HUDEP-2 (cell line): ENCODE measurements at regions not wholly inside any gene's neighbourhood (a gene's known extent, or its start where the extent isn't known, plus 50 kb on each side); places are given as distances from the start of the nearest gene placed in this dataset.
"Not testable (repeated sequence)": the region's sequence is repeated elsewhere in the genome, so short reads cannot be mapped to it uniquely, and the experiment has no call there.

ENCODE experiments used
- DNase-seq, 76 experiments: peaks; one replicate each; lab custom pipeline; 2025; ENCODE audit not compliant: unreplicated experiment in 76 of 76; lab: John Stamatoyannopoulos, UW

DNA sequence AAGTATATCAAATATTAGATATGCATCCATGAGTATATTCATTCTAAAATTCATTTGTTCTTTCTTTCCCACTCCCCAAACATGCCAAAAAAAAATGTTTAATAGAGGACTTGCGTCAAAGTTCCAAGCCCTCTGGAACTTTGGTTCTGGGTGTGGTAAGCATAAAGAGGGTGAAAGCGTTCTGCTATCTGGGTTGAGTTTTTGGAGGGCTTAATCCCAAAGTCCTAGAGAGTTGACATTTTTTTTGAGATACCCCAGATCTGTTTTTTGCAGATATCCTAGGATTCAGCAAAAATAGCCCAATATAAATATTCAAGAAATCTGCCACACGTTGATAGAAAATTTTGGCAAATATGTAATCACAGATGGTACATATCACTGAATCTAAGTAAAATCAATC lies 424.3 kb upstream of the CBLB start:
- no peak for DNase-seq

DNA sequence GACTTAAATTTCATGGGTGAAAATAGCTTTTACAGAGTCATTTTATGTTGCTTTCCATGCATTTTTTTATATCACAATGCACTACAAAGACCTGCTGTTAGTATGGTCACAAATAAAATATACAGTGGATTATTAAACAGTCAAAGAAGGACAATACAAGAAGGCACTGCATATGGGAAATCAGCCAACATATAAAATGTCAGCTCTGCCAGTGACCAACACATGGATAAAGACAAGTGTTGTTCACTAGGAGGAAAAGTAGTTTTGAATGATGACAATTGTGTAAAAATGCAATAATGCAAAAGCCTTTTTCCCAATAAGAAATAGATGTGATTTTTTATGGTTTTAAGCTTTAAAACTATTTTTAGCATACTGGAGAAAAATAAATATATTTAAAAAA lies 425.3 kb upstream of the CBLB start:
- DNase-seq, result no peak

DNA sequence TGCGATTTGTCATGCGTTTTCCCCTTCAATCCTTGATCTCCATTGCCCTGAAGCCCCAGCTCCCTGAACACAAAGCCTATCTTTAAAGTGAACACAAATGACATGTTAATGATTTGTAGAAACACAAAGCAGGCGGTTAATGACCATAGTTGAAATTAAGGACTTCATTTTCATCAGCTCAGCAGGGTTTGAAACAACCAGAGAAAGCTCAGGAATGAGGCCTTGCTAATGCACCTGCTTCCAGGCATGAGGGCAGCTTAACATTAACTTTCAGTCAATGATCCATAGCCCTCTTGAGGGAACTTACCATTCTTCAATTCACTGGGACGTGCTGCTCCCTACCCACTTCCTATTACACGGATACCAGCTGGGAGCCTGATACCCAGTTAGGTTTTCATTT lies 427.2 kb upstream of the CBLB start:
- DNase-seq, result no peak

DNA sequence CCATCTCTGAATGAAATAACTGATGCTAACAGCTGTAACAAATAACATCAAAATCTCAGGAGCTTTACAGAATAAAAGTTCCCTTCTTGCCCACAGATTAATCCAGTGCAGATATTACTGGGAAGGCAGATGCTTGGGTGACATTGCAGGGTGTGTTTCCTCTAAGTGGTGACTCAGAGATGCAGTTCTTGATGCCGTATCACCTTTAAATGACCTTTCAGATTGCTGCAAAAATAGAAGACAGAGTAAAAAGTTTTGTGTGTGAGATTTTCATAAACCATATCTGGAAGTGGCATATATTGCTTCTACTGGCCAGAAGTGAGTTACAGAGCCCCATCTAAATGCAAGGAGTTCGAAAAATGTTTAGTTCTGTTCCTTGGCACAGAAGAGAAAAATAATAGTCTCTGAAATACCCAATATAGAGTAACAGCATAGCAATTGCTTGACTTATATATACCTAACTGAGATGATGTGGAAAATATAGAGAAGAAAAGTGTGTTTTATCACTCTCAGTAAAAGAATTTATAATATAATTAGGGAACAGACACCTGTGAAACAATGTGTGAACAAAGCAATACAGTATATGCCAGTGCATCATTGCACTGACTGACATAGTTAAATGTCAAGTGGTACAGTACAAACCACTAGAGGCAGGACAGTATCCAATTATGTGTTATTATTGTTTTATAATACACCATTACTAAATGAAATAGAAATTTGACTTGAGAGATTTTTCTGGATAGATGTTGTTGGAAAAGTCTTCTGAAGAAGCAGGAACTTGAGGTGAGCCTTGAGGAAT lies 430.7 kb upstream of the CBLB start:
- DNase-seq, result no peak

GRCh38 chr3:106302451-106303221 lies 433.8 kb upstream of the CBLB start:
- DNase-seq, result no peak

DNA sequence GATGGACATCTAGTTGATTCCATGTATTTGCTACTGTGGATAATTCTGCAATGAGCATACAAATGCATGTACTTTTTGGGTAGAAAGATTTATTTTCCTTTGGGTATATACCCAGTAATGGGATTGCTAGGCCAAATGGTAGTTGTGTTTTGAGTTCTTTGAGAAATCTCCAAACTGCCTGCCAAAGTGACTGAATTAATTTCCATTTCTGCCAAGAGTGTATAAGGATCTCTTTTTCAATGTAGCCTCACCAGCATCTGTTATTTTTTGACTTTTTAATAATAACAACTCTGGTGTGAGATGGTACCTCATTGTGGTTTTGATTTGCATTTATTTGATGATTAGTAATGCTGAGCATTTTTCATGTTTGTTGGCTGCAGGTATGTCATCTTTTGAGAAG lies 435.0 kb upstream of the CBLB start:
- DNase-seq, result no peak

GRCh38 chr3:106305127-106305526 lies 436.3 kb upstream of the CBLB start:
- DNase-seq, result no peak

DNA sequence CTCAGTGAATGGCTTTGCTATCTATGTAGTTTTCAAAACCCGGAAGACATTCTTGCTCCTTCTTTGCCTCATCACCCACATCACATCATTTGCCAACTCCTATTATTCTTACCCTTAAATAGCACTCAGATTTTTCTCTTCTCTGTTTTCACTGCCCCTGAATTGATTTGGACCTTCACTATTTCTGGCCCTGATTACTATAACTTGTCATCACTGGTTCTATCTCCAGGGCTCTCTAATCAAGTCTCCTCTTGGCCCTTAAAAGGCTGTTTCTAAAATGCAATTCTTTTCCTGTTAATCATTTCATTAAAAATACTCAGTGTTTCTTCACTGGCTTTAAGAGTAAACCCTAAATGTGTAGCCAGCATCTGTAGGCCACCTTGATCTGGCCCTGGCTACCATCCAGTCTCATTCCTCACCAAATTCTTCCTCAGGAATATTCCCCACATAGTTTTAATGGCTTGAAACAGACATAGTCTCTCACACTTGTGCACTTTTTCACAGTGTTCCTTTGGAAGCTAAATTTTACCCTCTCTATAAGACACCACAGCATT lies 437.1 kb upstream of the CBLB start:
- DNase-seq, result no peak

DNA sequence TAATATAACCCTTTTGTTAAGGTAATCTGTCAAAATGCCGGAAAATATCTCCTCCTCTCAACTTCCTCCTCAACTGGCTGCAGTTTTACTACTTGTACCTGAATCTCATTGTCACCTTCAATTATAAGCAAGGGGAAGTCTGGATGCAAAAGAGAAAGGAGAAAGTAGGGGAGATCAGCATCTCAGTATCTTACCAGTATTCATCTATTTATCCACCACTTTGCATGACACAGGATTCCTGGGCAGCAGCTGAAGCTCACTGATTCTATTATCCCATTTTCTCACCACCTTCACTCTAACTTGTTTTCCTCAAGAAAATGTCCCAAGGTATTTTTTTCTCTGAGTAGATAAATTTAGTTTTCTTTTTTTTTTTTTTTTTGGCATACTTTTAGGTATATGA lies 440.5 kb upstream of the CBLB start:
- no peak for DNase-seq

DNA sequence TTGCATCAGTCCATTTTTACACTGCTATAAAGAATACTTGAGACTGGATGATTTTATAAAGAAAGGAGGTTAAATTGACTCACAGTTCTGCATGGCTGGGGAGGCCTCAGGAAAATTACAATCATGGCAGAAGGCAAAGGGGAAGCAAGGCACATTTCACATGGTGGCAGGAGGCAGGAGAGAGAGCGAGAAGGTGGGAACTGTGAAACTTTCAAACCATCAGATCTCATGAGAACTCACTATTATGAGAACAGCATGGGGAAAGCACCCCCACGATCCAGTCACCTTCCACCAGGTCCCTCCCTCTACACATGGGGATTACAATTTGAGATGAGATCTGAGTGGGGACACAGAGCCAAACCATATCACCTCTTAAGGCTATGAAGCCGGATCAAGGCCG lies 441.0 kb upstream of the CBLB start:
- not testable (repeated sequence) for DNase-seq

DNA sequence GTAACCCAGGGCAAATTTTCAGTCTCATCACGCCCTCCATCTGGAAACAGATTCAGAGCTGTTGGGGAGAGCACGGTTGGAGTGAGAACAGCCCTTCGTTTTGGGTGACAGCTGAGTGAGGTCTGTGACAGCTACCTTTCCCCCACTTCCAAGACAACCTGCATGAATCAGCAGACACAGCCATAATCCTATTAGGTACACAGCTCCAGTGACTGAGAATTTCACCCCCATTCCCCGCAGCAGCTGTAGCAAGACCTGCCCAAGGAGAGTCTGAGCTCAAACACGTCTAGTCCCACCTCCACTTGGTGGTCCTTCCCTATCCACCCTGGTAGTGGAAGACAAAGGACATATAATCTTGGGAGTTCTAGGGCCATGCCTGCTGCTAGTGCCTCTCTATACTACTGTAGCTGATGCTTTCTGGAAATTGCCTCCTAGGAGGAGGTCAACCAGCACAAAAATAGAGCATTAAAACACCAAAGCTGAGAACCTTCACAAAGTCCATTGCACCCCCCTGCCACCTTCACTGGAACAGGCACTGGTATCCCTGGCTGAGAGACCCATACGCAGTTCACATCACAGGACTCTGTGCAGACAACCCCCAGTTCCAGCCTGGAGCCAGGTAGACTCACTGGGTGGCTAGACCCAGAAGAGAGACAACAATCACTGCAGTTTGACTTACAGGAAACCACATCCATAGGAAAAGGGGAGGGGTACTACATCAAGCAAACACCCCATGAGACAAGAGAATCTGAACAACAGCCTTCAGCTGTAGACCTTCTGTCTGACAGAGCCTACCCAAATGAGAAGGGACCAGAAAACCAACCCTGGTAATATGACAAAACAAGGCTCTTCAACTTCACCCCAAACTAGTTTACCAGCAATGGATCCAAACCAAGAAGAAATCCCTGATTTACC lies 448.6 kb upstream of the CBLB start:
- no peak for DNase-seq

DNA sequence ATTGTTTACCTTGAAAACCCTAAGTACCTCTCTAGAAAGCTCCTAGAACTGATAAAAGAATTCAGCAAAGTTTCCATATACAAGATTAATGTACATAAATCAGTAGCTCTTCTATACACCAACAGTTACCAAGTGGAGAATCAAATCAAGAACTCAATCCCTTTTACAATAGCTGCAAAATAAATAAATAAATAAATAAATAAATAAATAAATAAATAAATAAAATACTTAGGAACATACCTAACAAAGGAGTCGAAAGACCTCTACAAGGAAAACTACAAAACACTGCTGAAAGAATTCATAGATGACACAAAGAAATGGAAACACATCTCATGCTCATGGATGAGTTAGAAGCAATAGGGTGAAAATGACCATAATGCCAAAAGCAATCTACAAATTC lies 452.6 kb upstream of the CBLB start:
- DNase-seq, result not testable (repeated sequence)

DNA sequence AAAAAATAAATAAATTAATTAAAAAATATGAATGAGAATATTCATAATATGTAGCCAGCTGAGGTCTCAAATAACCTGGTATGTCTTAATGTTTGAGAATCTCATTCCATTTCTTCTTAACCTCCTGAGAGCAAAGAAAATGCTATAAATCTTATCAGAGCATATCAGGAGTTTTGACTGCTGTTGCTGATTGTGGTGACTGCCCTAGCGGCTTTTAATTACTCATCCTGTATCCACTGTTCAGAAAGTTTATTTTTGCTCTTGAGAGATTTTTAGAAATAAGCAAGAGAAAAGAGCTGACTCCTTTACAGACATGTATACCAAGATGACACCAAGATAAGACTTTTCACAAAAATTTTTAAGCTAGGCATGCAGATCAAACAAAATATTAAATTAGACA lies 454.8 kb upstream of the CBLB start:
- no peak for DNase-seq

GRCh38 chr3:106326941-106327695 lies 458.3 kb upstream of the CBLB start:
- no peak for DNase-seq

GRCh38 chr3:106327696-106328025 lies 458.8 kb upstream of the CBLB start:
- DNase-seq, result no peak

DNA sequence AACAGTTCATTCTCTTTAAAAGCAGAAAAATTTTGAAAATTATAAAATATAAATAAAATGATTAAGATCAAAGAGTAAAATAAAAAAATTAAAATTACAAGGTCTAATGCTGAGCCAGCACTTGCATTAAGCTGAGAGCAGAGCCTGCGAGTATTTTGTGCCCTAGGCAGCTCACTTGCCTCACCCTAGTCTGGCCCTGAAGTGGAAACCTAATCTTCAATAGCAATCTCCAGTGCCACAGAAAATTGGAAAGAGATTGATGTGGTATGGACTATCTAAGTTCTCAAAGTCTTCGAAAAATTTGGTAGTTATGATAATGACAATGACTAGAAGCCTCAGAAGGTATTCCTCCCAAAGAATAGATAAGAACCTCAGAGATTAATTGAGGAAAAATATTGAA lies 459.4 kb upstream of the CBLB start:
- DNase-seq, result no peak

DNA sequence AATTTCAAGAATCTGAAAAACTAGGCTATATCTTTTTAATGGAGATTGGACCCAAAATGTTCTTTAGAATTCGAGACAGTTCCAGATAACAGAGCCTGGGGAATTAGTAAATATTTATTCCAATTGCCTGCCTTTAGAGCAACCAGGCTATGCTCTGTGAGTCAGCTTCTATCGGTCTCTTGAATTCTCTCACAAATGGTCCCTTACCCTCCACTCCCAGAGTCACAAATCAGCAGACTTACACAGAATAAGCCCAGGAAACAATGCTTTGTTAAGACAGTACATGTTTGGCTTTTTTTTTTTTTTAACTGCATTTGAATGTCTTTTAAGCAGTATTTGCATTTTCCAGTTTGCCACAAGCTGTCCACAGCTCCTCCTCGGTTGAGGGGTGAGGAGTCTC lies 460.7 kb upstream of the CBLB start:
- DNase-seq, result no peak

DNA sequence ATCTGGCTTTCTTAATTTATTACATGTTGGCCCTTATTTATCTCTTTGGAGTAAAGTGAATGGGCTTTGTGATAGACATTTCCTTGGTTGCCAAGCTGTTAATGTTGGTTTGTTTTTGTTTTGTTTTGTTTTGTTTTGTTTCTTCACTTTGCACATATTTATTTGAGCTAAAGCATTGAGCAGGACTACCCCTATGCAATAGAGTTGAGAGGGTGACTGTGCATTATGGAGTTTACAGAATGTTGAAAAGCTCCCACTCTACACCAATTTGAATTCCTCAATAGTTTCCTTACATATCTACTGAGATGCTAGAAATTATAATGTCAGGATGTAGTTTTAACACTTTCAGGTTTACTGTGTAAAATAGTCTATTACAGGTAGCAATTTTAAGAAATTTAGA lies 462.8 kb upstream of the CBLB start:
- no peak for DNase-seq

- no peak for DNase-seq
These were observed 463.3 kb upstream of the CBLB start for GRCh38 chr3:106332129-106332528.

DNA sequence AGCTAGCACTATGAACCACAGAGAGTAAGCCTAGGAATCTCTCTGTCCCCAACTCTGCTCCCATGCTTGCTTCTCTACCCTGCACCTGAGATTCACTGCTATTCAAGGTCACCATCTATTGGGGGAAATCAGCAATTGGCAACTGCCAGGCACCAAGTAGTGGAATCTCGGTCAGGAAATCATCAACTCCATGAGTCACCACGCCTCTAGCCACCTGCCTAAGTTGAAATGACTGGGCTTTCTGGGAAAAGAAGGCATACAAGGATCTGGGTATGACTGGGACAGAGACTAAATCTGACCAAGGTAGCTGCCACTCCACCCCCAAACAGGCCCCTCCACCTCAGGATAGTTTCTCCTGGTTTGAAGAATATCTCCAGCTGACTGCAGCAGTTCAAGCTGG lies 464.1 kb upstream of the CBLB start:
- DNase-seq, result no peak
